GM18517 (cell line): ENCODE measurements at regions not wholly inside any gene's neighbourhood (a gene's known extent, or its start where the extent isn't known, plus 50 kb on each side); places are given as distances from the start of the nearest gene placed in this dataset.

Source experiments
- ATAC-seq: cut with Tn5 transposase; IDR thresholded peaks from one replicate; pipeline ENCODE4 v1.9.1; 2021; ENCODE audit warnings: mild to moderate bottlenecking, moderate library complexity; ENCODE audit not compliant: unreplicated experiment

- ATAC-seq, result no peak
Measured at GRCh38 chr4:128371001-128371777, 83.6 kb upstream of the PGRMC2 start.

GRCh38 chr4:128366212-128366611, 78.6 kb upstream of the PGRMC2 start:
- ATAC-seq, result no peak

GRCh38 chr4:128364565-128364964, 77.0 kb upstream of the PGRMC2 start:
- ATAC-seq, result no peak

GRCh38 chr4:128363966-128364365, 76.4 kb upstream of the PGRMC2 start:
- ATAC-seq, result no peak

GRCh38 chr4:128362760-128363159, 75.1 kb upstream of the PGRMC2 start:
- ATAC-seq, result no peak

GRCh38 chr4:128359422-128359821, 71.8 kb upstream of the PGRMC2 start:
- ATAC-seq, result no peak

GRCh38 chr4:128358913-128359279, 71.3 kb upstream of the PGRMC2 start:
- no peak for ATAC-seq

- ATAC-seq, result no peak
Measured at GRCh38 chr4:128358231-128358912, 70.8 kb upstream of the PGRMC2 start.

- no peak for ATAC-seq
Measured at GRCh38 chr4:128357286-128357685, 69.7 kb upstream of the PGRMC2 start.

- no peak for ATAC-seq
Measured at GRCh38 chr4:128355305-128355704, 67.7 kb upstream of the PGRMC2 start.

- ATAC-seq, result no peak
Measured at GRCh38 chr4:128354205-128354821, 66.7 kb upstream of the PGRMC2 start.

- no peak for ATAC-seq
Measured at GRCh38 chr4:128353791-128354190, 66.2 kb upstream of the PGRMC2 start.

- no peak for ATAC-seq
Measured at GRCh38 chr4:128351502-128351901, 63.9 kb upstream of the PGRMC2 start.

GRCh38 chr4:128350449-128351045, 62.9 kb upstream of the PGRMC2 start:
- no peak for ATAC-seq

- no peak for ATAC-seq
Measured at GRCh38 chr4:128349921-128350320, 62.3 kb upstream of the PGRMC2 start.

GRCh38 chr4:128347930-128348660, 60.5 kb upstream of the PGRMC2 start:
- ATAC-seq, result no peak

- no peak for ATAC-seq
Measured at GRCh38 chr4:128347175-128347868, 59.7 kb upstream of the PGRMC2 start.

- no peak for ATAC-seq
Measured at GRCh38 chr4:128346054-128346716, 58.6 kb upstream of the PGRMC2 start.

- ATAC-seq, result no peak
Measured at GRCh38 chr4:128345650-128346049, 58.0 kb upstream of the PGRMC2 start.

- no peak for ATAC-seq
Measured at GRCh38 chr4:128342762-128343161, 55.1 kb upstream of the PGRMC2 start.
